ENCODE measurements at regions not wholly inside any gene's neighbourhood (a gene's known extent, or its start where the extent isn't known, plus 50 kb on each side); places are given as distances from the start of the nearest gene placed in this dataset.

DNA sequence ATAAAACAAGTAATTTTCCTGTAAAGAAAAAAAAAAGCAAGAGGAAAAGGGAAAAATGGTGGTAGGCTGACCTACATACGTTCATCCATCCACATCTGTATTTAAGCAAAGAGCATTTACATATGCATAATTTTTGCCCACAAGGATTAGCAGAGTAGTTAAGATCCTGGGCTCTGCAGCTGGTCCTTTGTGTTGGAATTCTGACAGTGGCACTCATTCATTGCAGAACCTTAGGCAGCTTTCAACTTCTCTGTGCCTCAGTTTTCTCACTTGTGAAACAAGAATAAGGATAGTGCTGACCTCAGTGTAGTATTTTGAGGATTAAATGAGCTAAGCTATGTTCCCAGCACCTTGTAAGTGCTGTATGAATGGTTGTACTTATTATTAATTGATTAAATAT lies 211.3 kb downstream of the ARL4C start:
- TF ChIP-seq POLR2AphosphoS5 (IDR thresholded peaks at IDR 0.05; ENCODE audit: borderline replicate concordance, low read depth, low read length) (no peak), FOXP2 (optimal IDR thresholded peaks at IDR 0.05; ENCODE audit: control extremely low read depth, extremely low read length, insufficient read depth) (no peak), EZH2 (IDR thresholded peaks at IDR 0.05) (no peak)
